ENCODE measurements at regions not wholly inside any gene's neighbourhood (a gene's known extent, or its start where the extent isn't known, plus 50 kb on each side); places are given as distances from the start of the nearest gene placed in this dataset.

- in situ Hi-C loops (cut with HindIII; ENCODE audit: extremely low pct_ligation_motif_present, low pct_unique_long_range_greater_than_20kb), result loop anchor here (25.0 kb wide), 1 partner anchor 647 kb away; no protein-coding TSS in a partner anchor
- intact Hi-C loops (cut with micrococcal nuclease; ENCODE audit: unreplicated experiment), result loop anchor here (1.0 to 5.0 kb wide), 2 partner anchors 213 to 647 kb away; no protein-coding TSS in a partner anchor
- TF ChIP-seq STAG1 (CRISPR knock-in tag; IDR thresholded peaks at IDR 0.05) (peak; percentile 27), CBX2 (IDR thresholded peaks at IDR 0.05; ENCODE audit: low read depth, low read length) (no peak), CBX2 (CRISPR knock-in tag; IDR thresholded peaks at IDR 0.05; ENCODE audit: low read depth) (no peak), SMC3 (IDR thresholded peaks at IDR 0.05; ENCODE audit: low read length) (peak; percentile 51), ZBTB49 (CRISPR knock-in tag; IDR thresholded peaks at IDR 0.05; ENCODE audit: borderline replicate concordance) (no peak), CTCF (CRISPR knock-in tag; IDR thresholded peaks at IDR 0.05) (peak; percentile 54), REXO4 (CRISPR knock-in tag; IDR thresholded peaks at IDR 0.05; ENCODE audit: borderline replicate concordance) (no peak)
- BruUV-seq (replicated peaks), result no TSS peak
- Histone ChIP-seq H3K4me3 (replicated peaks in 1 of 3; ENCODE audit: insufficient read depth in 1 of 3, low read depth in 2 of 3, low read length in 3 of 3) (no peak overlapping the region), H3K79me2 (ENCODE audit: insufficient read depth, low read length) (no peaks in the 10 kb centered on the region), H3K27me3 (ENCODE audit: control insufficient read depth in 1 of 2, insufficient read depth in 2 of 2, low read length in 2 of 2) (no peaks in the 10 kb centered on the region), H3K27ac (ENCODE audit: extremely low read length, insufficient read depth, low read length) (no peak overlapping the region), H3K36me3 (replicated peaks in 1 of 2; ENCODE audit: control insufficient read depth in 1 of 2, insufficient read depth in 2 of 2, low read length in 2 of 2) (no peaks in the 10 kb centered on the region), H2AFZ (ENCODE audit: low read length) (no peak overlapping the region), H3K9ac (ENCODE audit: insufficient read depth, low read depth, low read length) (no peak overlapping the region), H3K9me3 (ENCODE audit: low read length) (no peaks in the 10 kb centered on the region), H4K20me1 (ENCODE audit: insufficient read depth, low read length) (no peaks in the 10 kb centered on the region), H3K4me1 (ENCODE audit: insufficient read depth, low read length) (no peaks in the 10 kb centered on the region), H3K4me2 (ENCODE audit: low read depth, low read length) (no peak overlapping the region)
- peak; percentile 83 for ATAC-seq
- peak; percentile 15 for DNase-seq (ENCODE audit: low spot score)
- POLR2A ChIA-PET, result no interaction called here
- CTCF ChIA-PET (ENCODE audit: low intra/inter-chr PET ratio, low total read pairs), result interaction anchor here (1.3 to 1.5 kb wide), 3 partner anchors 211 to 646 kb away, joined by 3 to 6 read pairs (median 3); no protein-coding TSS in a partner anchor
- 33% methylated on average over 3 of the region's 3 CpGs for WGBS (ENCODE audit: low lambda C conversion rate)
- FAIRE-seq, result no peak
Measured at GRCh38 chr2:188765522-188766470, 208.4 kb upstream of the COL3A1 start.
